ENCODE measurements at regions not wholly inside any gene's neighbourhood (a gene's known extent, or its start where the extent isn't known, plus 50 kb on each side); places are given as distances from the start of the nearest gene placed in this dataset.

DNA sequence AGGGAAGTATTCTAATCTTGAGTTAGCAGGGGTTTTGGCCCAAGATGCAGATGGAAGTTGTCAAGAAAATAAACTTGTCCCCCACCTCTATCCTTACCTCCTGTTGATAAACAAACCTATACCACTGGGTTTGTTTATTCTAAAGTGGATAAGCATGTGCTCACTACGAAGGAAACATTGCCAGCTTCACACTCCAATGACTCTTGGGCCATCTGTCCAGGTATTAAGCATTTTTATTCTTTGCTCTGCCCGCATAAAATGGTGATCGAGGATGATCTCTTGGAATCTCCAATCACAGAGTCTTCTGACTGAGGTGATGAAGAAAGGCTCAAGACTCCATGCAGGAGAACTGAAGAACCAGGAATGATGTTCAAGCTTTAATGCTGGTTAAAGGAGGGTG, 1908.4 kb upstream of the PIK3C3 start:
- TF ChIP-seq EP300 (IDR thresholded peaks at IDR 0.05; ENCODE audit: borderline replicate concordance in 1 of 2, low read depth in 2 of 2, low read length in 2 of 2) (no peak), CTCF (IDR thresholded peaks at IDR 0.05; ENCODE audit: control extremely low read depth in 1 of 3, insufficient read depth in 1 of 3, low read depth in 1 of 3, low read length in 3 of 3) (no peak), RFX5 (IDR thresholded peaks at IDR 0.05; ENCODE audit: borderline replicate concordance, low read depth, low read length) (no peak), E2F6 (IDR thresholded peaks at IDR 0.05) (no peak), EZH2 (IDR thresholded peaks at IDR 0.05; ENCODE audit: low read depth, low read length, severe bottlenecking) (no peak), POLR2A (IDR thresholded peaks at IDR 0.05; ENCODE audit: control extremely low read depth in 1 of 2, low read depth in 2 of 2, low read length in 2 of 2) (no peak), CEBPB (IDR thresholded peaks at IDR 0.05; ENCODE audit: low read depth, low read length) (no peak), CHD2 (IDR thresholded peaks at IDR 0.05; ENCODE audit: low read length) (no peak)
- TF ChIP-seq, protein P1, sequence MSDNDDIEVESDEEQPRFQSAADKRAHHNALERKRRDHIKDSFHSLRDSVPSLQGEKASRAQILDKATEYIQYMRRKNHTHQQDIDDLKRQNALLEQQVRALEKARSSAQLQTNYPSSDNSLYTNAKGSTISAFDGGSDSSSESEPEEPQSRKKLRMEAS (IDR thresholded peaks at IDR 0.05): no peak

Data from H1 (cell line).